ENCODE measurements at regions not wholly inside any gene's neighbourhood (a gene's known extent, or its start where the extent isn't known, plus 50 kb on each side); places are given as distances from the start of the nearest gene placed in this dataset.

DNA sequence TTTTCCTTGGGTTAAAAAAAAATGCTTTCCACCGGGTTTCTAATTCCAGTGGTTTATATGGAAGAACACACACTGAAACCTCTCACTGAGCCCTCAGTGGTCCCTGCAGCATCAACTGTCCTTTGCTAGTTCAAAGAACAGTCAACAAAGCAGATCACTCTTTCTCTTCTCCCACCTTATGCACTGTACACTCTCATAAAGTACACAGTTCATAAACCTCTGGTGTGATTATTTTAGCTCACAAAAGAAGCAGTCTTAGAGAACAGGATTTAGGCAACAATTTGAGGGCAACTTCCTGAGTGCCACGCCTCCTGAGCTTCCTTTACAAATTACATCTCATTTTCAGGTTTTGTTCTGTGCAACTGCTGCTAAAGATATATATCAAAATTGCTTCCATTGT lies 728.4 kb upstream of the GOLIM4 start:
- TF ChIP-seq RXRA (IDR thresholded peaks at IDR 0.05; ENCODE audit: borderline replicate concordance, low read depth) (no peak), JUND (IDR thresholded peaks at IDR 0.05) (no peak), RAD21 (IDR thresholded peaks at IDR 0.05; ENCODE audit: low read length) (no peak), FOSL2 (IDR thresholded peaks at IDR 0.05; ENCODE audit: borderline replicate concordance, low read depth) (no peak), GABPA (IDR thresholded peaks at IDR 0.05; ENCODE audit: low read depth) (no peak), NRF1 (IDR thresholded peaks at IDR 0.05; ENCODE audit: low read depth, low read length) (no peak), POLR2AphosphoS5 (IDR thresholded peaks at IDR 0.05; ENCODE audit: low read depth, low read length) (no peak), NFIC (IDR thresholded peaks at IDR 0.05; ENCODE audit: borderline replicate concordance) (no peak), RCOR1 (IDR thresholded peaks at IDR 0.05; ENCODE audit: low read length) (no peak), TEAD4 (IDR thresholded peaks at IDR 0.05; ENCODE audit: borderline replicate concordance, insufficient read depth) (no peak), FOXJ3 (CRISPR knock-in tag; IDR thresholded peaks at IDR 0.05) (no peak)
- TF ChIP-seq, protein P1, sequence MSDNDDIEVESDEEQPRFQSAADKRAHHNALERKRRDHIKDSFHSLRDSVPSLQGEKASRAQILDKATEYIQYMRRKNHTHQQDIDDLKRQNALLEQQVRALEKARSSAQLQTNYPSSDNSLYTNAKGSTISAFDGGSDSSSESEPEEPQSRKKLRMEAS (IDR thresholded peaks at IDR 0.05; ENCODE audit: low read depth) = no peak
- TF ChIP-seq, protein P2, sequence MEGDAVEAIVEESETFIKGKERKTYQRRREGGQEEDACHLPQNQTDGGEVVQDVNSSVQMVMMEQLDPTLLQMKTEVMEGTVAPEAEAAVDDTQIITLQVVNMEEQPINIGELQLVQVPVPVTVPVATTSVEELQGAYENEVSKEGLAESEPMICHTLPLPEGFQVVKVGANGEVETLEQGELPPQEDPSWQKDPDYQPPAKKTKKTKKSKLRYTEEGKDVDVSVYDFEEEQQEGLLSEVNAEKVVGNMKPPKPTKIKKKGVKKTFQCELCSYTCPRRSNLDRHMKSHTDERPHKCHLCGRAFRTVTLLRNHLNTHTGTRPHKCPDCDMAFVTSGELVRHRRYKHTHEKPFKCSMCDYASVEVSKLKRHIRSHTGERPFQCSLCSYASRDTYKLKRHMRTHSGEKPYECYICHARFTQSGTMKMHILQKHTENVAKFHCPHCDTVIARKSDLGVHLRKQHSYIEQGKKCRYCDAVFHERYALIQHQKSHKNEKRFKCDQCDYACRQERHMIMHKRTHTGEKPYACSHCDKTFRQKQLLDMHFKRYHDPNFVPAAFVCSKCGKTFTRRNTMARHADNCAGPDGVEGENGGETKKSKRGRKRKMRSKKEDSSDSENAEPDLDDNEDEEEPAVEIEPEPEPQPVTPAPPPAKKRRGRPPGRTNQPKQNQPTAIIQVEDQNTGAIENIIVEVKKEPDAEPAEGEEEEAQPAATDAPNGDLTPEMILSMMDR (IDR thresholded peaks at IDR 0.05) = no peak
- TF ChIP-seq, protein P3, sequence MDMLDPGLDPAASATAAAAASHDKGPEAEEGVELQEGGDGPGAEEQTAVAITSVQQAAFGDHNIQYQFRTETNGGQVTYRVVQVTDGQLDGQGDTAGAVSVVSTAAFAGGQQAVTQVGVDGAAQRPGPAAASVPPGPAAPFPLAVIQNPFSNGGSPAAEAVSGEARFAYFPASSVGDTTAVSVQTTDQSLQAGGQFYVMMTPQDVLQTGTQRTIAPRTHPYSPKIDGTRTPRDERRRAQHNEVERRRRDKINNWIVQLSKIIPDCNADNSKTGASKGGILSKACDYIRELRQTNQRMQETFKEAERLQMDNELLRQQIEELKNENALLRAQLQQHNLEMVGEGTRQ (IDR thresholded peaks at IDR 0.05; ENCODE audit: borderline replicate concordance, low read depth, low read length) = no peak
- TF ChIP-seq, protein P4, sequence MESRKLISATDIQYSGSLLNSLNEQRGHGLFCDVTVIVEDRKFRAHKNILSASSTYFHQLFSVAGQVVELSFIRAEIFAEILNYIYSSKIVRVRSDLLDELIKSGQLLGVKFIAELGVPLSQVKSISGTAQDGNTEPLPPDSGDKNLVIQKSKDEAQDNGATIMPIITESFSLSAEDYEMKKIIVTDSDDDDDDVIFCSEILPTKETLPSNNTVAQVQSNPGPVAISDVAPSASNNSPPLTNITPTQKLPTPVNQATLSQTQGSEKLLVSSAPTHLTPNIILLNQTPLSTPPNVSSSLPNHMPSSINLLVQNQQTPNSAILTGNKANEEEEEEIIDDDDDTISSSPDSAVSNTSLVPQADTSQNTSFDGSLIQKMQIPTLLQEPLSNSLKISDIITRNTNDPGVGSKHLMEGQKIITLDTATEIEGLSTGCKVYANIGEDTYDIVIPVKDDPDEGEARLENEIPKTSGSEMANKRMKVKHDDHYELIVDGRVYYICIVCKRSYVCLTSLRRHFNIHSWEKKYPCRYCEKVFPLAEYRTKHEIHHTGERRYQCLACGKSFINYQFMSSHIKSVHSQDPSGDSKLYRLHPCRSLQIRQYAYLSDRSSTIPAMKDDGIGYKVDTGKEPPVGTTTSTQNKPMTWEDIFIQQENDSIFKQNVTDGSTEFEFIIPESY (IDR thresholded peaks at IDR 0.05; ENCODE audit: borderline replicate concordance, low read depth) = no peak
- TF ChIP-seq, protein P5, sequence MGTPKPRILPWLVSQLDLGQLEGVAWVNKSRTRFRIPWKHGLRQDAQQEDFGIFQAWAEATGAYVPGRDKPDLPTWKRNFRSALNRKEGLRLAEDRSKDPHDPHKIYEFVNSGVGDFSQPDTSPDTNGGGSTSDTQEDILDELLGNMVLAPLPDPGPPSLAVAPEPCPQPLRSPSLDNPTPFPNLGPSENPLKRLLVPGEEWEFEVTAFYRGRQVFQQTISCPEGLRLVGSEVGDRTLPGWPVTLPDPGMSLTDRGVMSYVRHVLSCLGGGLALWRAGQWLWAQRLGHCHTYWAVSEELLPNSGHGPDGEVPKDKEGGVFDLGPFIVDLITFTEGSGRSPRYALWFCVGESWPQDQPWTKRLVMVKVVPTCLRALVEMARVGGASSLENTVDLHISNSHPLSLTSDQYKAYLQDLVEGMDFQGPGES (IDR thresholded peaks at IDR 0.05; ENCODE audit: low read depth, low read length) = no peak
- Histone ChIP-seq H3K9me2 (no peaks in the 10 kb centered on the region), H3K36me3 (replicated peaks in 1 of 2; ENCODE audit: control insufficient read depth in 1 of 2, insufficient read depth in 2 of 2, low read length in 1 of 2) (no peaks in the 10 kb centered on the region), H3K79me2 (ENCODE audit: insufficient read depth) (no peaks in the 10 kb centered on the region), H3K4me3 (ENCODE audit: low read depth in 2 of 2, low read length in 1 of 2) (no peak overlapping the region), H3K4me1 (ENCODE audit: control insufficient read depth in 1 of 2, insufficient read depth in 2 of 2, low read depth in 1 of 2, low read length in 1 of 2) (no peaks in the 10 kb centered on the region; a peak in 1 of 4 replicates), H3K4me2 (no peak overlapping the region), H3F3A (replicated peaks; ENCODE audit: insufficient read depth) (no peaks in the 10 kb centered on the region), H2AFZ (ENCODE audit: low read depth) (no peak overlapping the region), H3K27me3 (ENCODE audit: insufficient read depth) (no peaks in the 10 kb centered on the region), H3K9ac (no peak overlapping the region), H3K27ac (ENCODE audit: low read depth in 2 of 2, low read length in 1 of 2) (no peak overlapping the region), H4K20me1 (ENCODE audit: insufficient read depth) (no peaks in the 10 kb centered on the region), H3K9me3 (no peaks in the 10 kb centered on the region)
- DNase-seq = no peak
- 40% methylated on average over 2 of the region's 2 CpGs for WGBS (ENCODE audit: low lambda C conversion rate)
- ChIA-PET CTCF (interaction anchor here (1.2 kb wide), 1 partner anchor 23 kb away, joined by 6 read pairs; no protein-coding TSS in a partner anchor), POLR2A (no interaction called here)

Data from SK-N-SH (cell line).